Astrocyte (in vitro differentiated cells and primary cell): ENCODE measurements at regions not wholly inside any gene's neighbourhood (a gene's known extent, or its start where the extent isn't known, plus 50 kb on each side); places are given as distances from the start of the nearest gene placed in this dataset.

Experiments used
- CTCF ChIP-seq: IDR thresholded peaks from 2 replicates; pipeline ENCODE4 v1.5.1; 2011; ENCODE audit warnings: low read depth, mild to moderate bottlenecking, inconsistent platforms, low read length, moderate library complexity; ENCODE audit not compliant: insufficient read depth
- EZH2 ChIP-seq: IDR thresholded peaks from 2 replicates; pipeline ENCODE4 v1.6.1; 2012; ENCODE audit warnings: mild to moderate bottlenecking, low read length, inconsistent platforms; ENCODE audit not compliant: insufficient read depth

DNA sequence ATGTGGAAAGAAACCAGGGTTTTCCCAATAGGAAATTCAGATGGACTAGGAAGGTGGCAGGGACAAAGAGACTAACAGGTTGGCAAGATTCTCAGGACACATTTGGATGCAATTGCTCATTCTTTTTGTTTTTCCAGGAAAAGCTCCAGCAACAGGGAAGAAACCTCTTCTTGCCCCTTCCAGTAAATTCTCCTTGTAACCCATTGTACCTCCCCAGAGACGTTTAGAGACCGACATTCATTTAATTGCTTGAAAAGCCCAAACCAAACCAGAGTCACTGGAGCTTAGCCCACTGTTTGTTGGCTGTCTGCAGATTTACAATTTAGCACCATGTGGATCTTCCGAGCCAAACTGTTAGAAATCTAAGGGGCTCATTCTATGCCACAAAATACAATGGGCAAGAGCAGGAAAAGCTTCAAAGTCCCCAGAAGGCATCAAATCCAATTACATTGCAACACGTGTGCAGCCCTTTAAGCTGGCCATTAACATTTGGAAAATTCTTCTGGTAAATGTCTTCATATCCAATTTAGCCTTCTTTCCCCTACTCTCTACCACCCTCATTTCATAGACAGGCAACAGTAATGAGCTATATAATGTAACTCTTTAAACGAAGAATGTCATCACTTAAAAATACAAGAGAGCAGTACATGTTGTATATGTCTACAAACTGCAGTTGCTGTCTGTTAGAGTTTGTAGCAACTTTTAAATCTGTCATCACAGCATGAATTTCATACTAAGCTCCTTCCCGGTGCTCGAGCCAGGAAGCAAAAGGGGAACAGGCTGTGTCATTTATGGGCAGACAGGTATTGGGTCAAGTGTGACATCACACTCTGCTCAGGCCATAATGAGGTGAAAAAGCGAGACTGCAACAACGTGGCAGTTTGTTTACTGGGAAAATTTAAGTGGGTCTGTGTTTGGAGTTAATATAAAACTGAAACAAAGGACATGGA is 235.6 kb upstream of the HNRNPA3 start:
- no peak for TF ChIP-seq CTCF
- no peak for TF ChIP-seq EZH2
